GM12875 (cell line): ENCODE measurements at regions not wholly inside any gene's neighbourhood (a gene's known extent, or its start where the extent isn't known, plus 50 kb on each side); places are given as distances from the start of the nearest gene placed in this dataset.

Experiments
- H3K4me3 ChIP-seq: one replicate; pipeline ENCODE4 v1.5.1; 2011; ENCODE audit warnings: low read depth, low read length, control low read depth
- CTCF ChIP-seq: IDR thresholded peaks from 2 replicates; pipeline ENCODE4 v1.5.1; 2011; ENCODE audit warnings: low read depth, mild to moderate bottlenecking, control low read depth, inconsistent platforms, low read length, moderate library complexity, borderline replicate concordance; ENCODE audit not compliant: insufficient read depth

GRCh38 chr3:194833114-194833910 is 147.6 kb downstream of the FAM43A start:
- TF ChIP-seq CTCF: no peak
- H3K4me3 ChIP-seq: no peak overlapping the region

- TF ChIP-seq CTCF: no peak
- H3K4me3 ChIP-seq: no peak overlapping the region
Observed at GRCh38 chr3:194836661-194837060, 151.0 kb downstream of the FAM43A start.

- TF ChIP-seq CTCF: no peak
- H3K4me3 ChIP-seq: no peak overlapping the region
Observed at GRCh38 chr3:194837457-194838127, 151.9 kb downstream of the FAM43A start.

GRCh38 chr3:194838236-194838635 is 152.6 kb downstream of the FAM43A start:
- no peak for TF ChIP-seq CTCF
- no peak overlapping the region for H3K4me3 ChIP-seq

- TF ChIP-seq CTCF: no peak
Observed at GRCh38 chr3:194840661-194841514, 155.2 kb downstream of the FAM43A start.

GRCh38 chr3:194841515-194841841 is 155.8 kb downstream of the FAM43A start:
- no peak for TF ChIP-seq CTCF
- no peak overlapping the region for H3K4me3 ChIP-seq

More at GRCh38 chr3:194840661-194841514, 155.2 kb downstream of the FAM43A start:
- no peak overlapping the region for H3K4me3 ChIP-seq
